Stimulated activated CD8-positive, alpha-beta memory T cell treated with anti-CD3 and anti-CD28 coated beads, Interleukin-7, amount 100 ng/mL, for 1 hour (primary cell): ENCODE measurements at regions not wholly inside any gene's neighbourhood (a gene's known extent, or its start where the extent isn't known, plus 50 kb on each side); places are given as distances from the start of the nearest gene placed in this dataset.

Source experiments
- DNase-seq, 2 donors: peaks; one replicate each; pipeline ENCODE4 v3.0.0-alpha.2; 2020; ENCODE audit warnings: low read depth in 2 of 2

DNA sequence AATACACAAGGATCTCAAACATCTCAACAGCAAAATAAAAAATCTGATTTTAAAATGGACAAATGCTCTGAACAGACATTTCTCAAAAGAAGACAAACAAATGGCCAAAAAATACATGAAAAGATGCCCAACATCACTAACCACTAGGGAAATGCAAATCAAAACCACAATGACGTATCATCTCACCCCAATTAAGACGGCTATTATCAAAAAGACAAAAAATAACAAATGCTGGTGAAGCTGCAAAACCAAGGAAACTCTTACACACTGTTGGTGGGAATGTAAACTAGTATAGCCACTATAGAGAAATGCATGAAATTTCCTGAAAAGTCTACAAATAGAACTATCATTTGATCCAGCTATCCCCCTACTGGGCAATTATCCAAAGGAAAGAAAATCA, 145.0 kb downstream of the BTG1 start:
- DNase-seq = no peak

DNA sequence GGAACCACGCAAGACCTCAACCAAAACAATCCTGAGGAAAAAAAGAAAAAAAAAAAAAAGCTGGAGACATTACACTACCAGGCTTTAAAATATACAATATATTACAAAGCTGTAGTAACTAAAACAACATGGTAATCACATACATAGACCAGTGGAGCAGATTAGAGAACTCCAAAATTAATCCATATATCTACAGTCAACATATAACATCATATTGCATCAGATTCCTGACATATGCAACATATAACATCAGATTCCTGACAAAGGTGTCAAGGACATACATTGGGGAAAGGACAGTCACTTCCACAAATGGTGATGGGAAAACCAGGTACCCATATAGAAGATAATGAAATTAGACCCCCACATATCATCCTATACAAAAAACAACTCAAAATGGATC, 145.8 kb downstream of the BTG1 start:
- DNase-seq = no peak

DNA sequence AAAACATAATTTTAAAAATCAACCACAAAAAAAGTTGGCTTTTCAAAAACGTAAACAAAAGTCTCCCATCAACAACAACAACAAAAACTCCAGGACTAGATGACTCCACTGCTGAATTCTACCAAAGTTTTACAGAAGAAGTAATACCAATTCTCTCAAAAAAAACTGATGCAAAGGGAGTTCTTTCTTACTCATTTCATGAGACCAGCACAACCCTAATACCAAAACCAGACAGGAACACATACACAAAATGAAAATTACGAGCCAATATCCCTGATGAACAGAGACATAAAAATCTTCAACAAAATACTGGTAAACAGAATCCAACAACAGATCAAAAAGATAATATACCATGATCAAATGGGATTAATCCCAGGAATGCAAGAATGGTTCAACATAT, 147.3 kb downstream of the BTG1 start:
- DNase-seq = no peak

DNA sequence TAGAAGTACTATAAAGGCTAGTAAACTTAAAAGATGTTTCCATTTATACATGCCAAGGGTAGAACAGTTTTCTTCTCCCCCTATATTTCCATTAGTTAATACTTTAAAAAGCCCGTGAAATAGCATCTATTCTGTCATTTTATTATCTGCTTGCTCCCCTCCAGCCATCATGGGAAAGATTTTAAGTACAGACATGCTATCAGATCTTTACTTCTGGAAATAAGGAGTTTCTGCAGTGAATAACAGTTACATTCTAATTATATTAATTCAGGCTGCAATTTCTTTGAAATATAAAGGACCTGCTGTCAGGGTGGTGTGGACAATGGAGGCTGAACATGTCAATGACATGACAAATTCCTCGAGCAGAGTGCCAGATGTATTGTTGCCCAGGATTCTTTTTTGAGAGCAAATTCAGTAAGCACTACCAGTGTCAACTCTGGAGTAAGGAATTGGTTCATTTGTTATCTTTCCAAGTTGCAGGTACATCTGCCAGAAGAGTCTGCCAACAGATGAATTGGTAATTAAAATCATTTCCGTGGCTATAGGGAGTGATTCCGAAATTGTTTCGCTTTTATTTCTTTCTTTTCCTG, 151.3 kb downstream of the BTG1 start:
- DNase-seq = no peak

DNA sequence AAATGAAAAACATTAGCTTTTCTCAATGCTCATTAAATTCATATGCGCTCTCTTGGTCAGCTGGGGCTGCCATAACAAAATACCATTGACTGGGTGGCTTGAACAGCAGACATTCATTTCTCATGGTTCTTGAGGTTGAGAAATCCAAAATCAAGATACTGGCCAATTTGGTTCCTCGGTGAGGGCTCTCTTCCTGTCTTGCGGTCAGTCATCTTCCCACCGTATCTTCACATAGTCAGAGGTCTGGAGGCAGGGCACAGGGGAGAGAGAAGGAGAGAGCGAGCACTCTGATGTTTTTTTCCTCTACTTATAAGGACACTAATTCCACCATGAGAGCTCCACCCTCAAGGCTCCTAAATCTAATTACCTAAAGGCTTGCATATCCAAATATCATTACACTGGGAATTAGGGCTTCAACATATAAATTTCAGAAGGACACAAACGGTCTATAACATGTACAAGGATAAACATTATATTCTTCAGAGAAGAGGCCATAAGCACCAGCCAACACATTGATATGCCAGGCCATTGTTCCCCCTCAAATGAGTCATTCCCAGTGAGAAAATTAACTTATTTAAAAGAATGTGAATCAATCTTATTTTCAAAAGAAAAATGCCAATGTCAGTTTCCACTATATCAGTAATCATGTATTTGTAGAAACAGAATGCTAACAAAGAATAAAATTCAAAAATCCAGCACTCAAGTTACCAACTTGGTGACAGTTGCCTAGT, 152.2 kb downstream of the BTG1 start:
- DNase-seq = no peak

DNA sequence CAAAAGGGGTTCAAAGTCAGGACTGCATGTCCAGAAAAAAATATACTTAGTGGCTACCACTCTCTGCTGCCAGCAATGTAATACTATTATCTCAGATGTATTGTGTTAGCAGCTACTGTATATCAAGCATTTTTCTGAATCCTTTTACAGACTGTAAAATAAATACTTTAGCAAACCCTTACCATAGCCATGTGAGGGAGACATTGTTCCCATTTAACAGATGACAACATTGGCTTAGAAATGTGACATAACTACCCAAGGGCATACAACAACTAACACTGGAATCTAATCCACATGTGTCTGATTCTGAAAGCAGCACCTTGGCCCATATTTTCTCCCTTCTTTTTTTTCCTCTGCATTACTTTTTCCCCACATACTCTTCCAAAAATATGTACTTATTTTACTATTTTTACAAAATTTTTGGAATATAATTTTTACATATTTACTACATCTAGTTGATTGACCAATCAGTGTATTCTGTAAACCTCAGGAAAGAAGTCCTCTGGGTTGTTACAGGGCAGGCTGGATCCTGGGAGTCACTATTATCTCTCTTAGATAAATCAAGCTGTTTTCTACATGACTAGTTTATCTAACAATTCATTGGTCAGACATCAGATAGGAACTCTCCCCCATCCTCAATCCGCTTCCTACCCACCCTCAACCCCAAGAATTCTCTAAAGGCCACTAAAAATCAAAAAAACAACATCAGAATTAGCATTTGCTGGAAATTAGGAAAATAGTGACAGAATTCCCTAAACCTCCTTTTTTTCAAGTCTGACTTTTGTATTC, 154.1 kb downstream of the BTG1 start:
- DNase-seq = no peak

DNA sequence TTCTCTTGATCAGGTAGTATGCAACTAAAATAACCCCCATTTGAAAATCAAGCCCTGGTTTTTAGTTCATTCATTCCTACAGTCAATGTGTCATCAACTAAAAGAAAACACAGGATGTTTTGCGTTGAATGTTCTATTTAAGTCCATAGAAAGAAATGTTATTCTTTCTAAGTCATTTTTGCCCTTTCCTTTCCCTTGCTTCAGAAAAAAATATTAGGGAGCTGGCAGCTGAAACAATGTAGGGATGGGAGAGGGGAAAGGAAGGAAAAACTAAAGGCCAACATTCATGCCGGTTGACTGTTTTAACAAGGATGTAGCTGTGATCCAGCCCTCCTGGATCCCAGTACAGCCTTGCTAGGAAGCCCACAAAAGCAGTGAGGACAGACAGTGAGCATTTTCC, 155.1 kb downstream of the BTG1 start:
- no peak for DNase-seq

DNA sequence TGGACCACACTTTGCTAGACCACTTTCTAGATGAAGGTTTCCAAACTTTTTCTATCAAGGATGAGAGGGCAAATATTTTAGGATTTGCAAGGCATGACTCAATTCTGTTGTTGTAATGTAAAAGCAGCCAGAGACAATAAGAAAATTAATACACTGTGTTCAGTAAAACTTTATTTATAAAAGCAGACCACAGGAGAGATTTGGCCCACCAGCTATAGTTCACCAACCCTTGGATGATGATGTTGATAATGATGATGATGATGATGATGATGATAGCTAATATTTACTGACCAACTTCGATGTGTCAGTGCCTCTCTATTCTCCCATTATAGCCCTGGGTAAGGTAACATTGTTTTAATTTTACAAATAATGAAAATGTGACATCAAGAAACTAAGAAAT, 156.5 kb downstream of the BTG1 start:
- DNase-seq = no peak

DNA sequence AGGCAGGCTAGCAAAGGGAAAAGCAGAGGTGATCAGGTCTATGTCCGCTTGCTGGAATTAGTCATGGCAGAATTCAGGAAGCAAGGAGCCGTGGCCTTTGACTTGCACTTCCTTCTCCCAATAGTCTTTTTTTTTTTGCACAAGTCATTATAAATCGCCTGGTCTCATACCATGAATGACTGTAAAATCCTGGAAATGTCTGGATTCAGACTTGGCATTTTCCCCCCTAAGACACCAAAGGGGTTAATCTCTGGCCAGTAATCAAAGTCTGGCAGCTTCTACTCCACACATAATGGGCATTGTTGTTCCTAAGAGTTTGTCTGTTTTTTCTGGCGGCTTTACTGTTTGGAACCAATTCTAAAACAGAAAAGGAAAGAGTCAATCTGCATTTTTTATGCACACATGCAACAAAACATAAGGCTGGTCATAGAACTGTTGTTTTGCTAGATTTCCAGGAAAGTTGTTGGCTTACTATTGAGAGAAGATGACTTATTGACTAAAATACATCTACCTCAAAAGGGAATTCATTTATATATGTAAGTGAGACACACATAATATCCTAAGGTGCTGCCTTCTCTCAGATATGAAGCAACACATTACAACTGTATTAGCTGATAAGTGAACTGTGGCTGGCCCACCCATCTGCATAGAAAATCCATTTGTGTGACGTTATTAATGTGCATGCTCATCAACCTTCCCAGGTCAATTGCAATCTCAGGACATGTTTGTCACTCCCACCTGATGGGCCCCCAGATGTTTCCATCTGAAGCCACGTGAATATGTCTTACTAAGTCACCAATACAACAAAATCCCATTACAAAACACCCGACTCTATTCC, 157.3 kb downstream of the BTG1 start:
- no peak for DNase-seq

DNA sequence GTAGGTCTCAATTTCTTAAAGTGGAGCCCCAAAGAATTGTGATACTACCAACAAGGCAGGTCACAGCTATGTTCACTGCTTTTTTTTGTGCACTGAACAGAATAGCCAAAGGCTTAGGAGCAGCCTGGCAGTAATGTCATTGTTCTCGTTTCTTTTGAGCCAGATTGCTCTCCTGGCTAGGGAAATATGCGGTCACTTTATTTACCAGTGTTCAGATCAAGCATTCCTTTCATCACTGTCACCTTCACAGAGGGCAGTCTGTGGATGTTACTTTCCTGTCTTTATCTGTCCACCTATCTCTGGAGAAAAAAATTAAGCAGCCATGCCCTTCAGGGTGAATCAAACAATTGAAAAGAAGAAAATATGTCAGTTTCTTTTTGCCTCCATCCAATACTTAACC, 159.6 kb downstream of the BTG1 start:
- DNase-seq = no peak

DNA sequence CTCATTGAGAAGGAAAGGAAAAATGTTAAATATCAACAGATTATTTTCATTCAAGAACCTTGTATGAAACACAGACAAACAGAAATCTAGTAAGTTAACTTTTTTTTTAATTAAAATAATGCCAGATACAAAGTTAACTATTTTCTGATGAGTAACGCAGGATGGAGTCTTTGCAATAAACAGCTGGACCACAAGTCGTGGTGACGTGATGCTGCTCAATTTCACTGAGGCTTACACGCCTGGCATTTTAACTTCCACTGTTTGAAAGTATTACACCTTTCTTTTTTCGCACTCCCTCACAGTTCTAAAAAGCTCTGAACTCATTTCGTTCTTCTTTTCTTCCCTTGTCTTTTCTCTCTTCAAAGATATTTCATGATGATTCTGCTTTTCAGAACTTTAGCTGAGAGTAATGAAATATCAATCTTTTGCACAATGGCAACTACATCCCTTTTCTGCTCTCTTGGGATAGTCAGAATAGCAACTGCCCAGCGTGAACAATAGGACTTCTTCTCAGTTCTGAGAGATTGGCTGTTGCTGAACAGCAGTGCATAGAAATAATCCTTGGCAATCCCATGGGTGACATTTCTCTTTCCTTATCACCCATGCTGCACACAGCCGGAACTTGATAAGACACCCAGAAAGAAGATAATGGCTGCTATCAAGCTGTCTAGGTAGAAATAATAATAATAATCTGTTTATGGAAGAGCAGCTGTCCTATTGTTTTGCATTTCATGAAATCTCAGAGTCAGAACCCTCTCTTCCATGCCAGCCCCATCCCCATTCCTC, 160.5 kb downstream of the BTG1 start:
- DNase-seq = no peak

DNA sequence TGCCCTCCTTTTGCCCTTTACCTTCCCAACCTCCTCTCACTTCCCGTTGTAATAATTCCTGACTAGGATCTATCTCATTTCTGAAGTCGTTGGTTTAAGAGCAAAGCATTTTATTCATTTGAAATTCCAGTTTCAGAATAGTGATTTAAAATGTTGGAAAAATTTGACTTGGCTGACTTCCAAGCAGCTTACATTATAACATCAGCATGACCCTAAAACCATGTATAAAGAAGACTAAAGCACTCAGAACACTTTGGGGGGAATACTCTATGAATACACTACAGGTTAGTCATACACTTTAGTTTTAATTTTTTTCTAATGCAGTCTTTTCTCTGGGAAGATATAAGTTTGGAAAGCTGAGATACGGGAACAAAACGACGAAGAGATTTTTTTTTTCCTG, 161.1 kb downstream of the BTG1 start:
- DNase-seq = no peak

DNA sequence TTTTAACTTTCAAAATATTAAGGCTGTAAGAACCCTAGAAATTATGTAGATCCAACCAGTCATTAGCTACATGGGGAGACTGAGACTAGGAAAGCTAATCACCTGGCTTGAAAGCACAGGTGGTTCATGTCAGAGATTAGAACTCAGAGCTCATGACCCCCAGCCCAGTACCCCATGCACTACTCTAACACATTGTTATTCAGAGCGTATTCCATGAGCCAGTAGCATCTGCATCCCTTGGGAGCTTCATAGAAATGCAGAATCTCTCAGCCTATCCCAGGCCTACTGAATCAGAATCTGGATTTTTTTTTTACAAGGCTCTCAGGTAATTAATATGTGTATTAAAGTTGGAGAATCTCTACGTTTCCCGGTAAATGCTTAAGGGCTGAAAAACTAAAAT, 161.7 kb downstream of the BTG1 start:
- no peak for DNase-seq

DNA sequence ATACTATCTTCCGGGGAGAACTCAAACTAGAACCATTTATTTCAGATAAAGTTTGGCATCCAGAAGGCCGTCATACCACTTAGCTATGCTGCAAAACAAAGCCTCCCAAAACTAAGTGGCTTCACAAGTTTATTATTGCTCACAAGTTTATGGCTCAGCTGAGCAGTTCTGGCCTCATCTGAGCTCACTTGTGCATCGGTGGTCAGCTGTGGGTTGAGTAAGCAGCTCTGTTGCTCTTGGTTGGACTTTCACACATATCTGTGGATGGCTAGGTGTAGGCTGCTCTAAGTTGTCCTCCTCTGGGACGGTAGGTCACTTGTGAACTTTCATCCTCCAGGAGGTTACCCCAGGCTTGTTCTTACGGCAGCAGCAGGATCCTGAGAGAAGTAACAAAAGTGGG, 162.7 kb downstream of the BTG1 start:
- no peak for DNase-seq

DNA sequence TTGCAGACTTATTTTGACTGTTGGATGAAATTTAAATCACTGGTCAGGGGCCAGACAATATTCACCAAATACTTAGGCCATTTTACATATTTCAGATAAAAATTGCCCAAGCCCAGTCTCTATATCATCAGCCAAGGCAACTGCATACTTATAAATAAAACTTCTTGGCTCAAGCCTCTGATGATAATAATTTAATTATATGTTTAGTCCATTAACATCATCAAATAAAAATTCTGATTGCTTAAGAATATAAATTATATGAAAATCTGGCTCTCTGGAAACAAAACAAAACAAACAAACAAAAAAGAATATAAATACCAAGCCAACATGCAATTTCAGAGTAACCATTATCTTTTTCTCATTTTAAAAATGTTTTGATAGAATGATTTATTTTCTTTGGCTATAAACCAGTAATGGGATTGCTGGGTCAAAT, 165.2 kb downstream of the BTG1 start:
- no peak for DNase-seq

DNA sequence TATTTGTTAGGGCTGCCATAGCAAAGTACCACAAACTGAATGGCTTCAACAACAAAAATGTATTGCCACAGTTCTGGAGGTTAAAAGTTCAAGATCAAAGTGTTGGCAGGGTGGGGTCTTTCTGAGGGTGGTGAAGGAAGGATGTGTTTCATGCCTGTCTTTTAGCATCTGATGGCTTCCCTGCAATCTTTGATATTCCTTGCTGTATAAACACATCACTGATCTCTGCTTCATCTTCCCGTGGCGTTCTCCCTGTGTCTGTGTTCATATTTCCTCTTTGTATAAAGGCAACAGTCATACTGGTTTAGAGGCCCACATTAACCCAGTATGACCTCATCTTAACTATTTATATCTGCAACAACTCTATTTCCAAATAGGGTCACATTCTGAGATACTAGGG, 167.5 kb downstream of the BTG1 start:
- DNase-seq = no peak

DNA sequence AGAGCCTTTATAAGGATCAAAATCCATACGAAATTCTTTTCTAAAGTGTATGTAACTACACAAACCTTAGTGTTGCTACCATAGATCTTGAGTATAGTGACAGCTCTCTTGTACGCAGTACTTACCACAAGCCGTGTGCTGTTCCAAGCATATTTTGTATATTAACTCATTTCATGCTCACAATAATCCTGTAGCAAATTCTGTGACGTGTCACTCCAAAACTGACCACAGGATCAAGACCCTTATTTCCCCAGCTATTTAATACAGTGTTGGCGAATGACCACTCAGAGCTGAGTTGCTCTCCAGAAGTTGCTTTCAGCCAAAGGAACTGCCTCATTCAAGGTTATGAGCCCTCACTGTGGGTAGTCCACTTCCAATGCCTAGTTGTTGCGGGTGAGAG, 169.8 kb downstream of the BTG1 start:
- no peak for DNase-seq

DNA sequence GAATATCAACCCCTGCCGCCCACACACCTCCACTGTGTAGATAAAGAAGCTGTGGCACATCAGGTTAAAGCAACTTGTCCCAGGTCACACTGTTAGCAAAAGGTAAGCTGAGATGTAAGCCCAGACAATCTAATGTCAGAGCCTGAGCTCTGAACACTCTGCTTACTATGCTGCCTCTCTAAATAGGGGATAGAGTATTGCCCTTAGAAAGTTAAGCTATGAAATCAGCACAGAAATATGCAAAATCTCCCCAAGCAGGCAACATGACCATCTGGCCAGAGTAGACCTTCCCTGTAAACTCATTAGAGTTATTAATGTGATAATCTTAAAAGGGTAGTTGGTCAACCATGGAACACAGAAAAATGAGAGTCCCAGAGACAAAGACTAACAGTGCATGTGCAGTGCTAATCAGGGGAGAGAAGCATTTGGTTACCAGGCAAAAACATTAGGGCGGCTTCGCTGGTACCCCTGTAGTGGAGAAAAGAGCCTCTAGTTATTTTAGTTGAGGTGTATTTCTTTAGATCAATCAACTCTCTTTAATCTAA, 171.0 kb downstream of the BTG1 start:
- DNase-seq = no peak

DNA sequence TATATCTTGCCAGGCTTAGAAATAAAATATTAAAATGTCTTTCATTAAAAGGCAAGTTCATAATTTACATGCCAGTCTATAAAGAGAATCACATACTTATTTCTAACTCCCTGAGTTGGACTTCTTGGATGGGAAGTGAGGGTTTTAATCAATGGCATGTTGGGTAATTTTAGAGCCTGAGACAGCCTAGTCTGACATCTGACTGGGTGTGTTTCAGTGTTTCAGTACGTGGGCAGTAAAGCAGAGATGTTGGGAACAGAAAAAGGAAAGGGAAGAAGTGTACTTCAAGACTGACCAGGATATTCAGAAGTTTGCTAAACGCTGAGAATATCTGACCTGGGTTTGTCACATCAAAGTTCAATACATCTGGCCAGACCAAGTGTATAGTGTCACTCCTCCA, 171.8 kb downstream of the BTG1 start:
- no peak for DNase-seq

DNA sequence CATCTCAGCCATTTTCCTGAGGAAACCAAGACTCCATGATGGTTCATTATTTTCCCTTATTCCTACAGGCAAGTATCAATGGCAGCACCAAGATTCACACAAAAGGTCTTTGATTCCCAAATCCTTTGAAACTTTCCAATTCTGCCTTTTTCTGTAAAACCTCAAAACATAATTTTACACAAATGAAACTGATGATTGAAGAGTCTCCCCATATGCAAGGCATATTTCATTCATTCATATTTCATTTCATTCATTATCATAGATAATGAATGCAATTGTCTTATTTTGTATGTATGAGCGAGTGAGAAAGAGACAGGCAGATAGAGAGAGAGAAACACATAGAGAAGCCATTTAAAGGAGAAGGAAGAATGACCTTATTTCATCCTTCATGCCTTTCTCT, 172.8 kb downstream of the BTG1 start:
- no peak for DNase-seq

DNA sequence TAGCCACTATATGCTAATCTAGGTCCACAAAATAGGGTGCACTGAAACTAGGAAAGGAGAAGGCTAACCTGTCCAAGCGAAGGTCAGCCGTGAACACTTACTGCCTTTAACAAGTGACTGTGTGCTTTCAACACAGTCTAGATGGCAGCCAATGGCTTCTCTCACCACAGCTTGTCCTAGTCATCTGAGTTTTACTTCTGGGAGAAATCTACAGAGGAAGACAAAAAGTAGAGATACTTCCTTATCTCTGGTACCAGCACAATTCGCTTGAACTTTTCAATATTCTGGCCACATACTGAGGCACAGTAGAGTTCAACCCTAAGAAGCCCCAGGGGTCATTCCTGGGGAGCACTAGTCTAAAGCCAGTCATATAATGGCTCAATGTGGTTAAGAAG, 176.9 kb downstream of the BTG1 start:
- DNase-seq = no peak
